ENCODE measurements at regions not wholly inside any gene's neighbourhood (a gene's known extent, or its start where the extent isn't known, plus 50 kb on each side); places are given as distances from the start of the nearest gene placed in this dataset.

DNA sequence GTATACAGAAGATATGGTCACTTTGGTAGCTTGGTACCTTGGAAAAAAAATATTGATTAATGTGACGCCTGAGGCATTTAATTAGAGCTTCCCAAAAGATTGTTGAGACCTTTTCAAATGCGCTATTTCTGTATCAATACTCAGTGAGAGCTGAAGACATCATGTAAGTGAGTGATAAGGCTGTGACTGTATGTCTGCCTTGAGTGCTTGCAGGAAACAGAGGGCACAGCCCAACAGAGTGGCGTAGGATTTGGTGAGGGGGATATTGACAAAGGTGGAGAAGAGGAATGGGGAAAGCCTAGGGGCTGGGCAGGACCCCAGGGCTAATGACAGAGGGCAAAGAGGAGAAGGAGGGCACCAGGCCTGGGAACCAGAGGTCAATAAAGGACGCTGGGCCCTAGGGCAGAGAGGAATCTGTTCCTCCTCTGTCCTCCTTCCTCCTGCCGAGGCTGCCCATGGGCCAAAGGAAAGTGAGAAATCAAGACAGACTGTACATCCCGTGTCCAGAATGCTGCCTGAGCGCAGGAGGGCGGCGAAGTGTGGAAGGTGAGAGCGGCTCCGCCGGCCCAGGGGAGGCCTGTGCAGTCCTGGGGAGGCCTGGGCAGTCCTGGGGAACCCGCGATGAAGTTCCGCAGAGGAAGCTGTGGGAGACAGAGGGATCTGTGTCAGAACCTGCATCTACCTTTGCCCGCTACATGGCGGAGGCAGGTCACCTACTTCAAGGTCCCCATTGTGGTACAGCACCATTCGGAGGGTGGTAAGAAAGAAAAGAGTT, 228.6 kb upstream of the PIEZO2 start:
- WGBS, 2 donors: 90 to 92% methylated on average over 18 of the region's 18 CpGs
- TF ChIP-seq POLR2A (IDR thresholded peaks at IDR 0.05): no peak
- TF ChIP-seq, protein P1, sequence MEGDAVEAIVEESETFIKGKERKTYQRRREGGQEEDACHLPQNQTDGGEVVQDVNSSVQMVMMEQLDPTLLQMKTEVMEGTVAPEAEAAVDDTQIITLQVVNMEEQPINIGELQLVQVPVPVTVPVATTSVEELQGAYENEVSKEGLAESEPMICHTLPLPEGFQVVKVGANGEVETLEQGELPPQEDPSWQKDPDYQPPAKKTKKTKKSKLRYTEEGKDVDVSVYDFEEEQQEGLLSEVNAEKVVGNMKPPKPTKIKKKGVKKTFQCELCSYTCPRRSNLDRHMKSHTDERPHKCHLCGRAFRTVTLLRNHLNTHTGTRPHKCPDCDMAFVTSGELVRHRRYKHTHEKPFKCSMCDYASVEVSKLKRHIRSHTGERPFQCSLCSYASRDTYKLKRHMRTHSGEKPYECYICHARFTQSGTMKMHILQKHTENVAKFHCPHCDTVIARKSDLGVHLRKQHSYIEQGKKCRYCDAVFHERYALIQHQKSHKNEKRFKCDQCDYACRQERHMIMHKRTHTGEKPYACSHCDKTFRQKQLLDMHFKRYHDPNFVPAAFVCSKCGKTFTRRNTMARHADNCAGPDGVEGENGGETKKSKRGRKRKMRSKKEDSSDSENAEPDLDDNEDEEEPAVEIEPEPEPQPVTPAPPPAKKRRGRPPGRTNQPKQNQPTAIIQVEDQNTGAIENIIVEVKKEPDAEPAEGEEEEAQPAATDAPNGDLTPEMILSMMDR (IDR thresholded peaks at IDR 0.05): no peak
- Histone ChIP-seq H3K27ac (no peak overlapping the region), H3K4me3 (replicated peaks in 1 of 3) (no peak overlapping the region), H3K9me3 (no peaks in the 10 kb centered on the region), H3K36me3 (no peaks in the 10 kb centered on the region), H3K4me1 (no peaks in the 10 kb centered on the region), H3K27me3 (no peaks in the 10 kb centered on the region)
- intact Hi-C loops (cut with DNase I): no loop called here
- DNase-seq: no peak

DNA sequence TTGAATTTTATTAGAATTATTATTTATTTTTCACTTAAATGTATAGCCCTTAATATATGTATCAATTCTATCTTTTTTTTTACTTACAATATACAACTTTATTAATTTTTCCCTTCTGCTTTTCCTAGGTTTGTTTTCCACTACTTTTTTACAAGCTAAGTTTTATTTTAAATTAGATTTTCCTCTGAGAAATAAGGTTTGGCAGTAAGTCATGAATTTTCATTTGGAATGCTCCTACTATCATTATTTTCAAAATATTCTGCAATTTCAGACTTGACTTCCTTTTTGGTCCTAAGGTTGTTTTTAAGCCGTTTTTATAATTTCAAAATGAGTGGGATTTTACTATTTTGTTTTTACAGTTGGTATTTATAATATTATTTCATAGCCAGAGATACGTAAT, 222.8 kb upstream of the PIEZO2 start:
- WGBS, 2 donors: 71 to 78% methylated on average over 2 of the region's 2 CpGs
- Histone ChIP-seq H3K4me1 (no peaks in the 10 kb centered on the region), H3K9me3 (no peaks in the 10 kb centered on the region), H3K27me3 (no peaks in the 10 kb centered on the region), H3K27ac (no peak overlapping the region), H3K4me3 (replicated peaks in 1 of 3) (no peak overlapping the region), H3K36me3 (no peaks in the 10 kb centered on the region)
- intact Hi-C loops (cut with DNase I): no loop called here
- TF ChIP-seq, protein P1 (IDR thresholded peaks at IDR 0.05): no peak
- no peak for TF ChIP-seq POLR2A (IDR thresholded peaks at IDR 0.05)
- no peak for DNase-seq

DNA sequence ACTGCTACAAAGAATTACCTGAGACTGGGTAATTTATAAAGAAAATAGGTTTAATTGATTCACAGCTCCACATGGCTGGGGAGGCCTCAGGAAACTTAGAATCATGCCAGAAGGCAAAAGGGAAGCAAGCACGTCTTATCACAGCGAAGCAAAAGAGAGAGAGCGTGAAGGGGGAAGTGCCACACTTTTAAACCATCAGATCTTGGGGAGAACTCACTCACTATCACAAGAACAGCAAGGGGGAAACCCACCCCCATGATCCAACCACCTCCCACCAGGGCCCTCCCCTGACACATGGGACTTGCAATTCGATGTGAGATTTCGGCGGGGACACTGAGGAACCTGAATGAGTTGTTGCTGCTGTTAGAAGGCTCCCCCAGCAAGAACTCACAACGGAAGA, 220.2 kb upstream of the PIEZO2 start:
- Histone ChIP-seq H3K27me3 (no peaks in the 10 kb centered on the region), H3K27ac (no peak overlapping the region), H3K4me1 (peaks cover 0 to 5% of the 10 kb centered on the region in 2 donors), H3K36me3 (no peaks in the 10 kb centered on the region), H3K4me3 (replicated peaks in 1 of 3) (no peak overlapping the region), H3K9me3 (no peaks in the 10 kb centered on the region)
- WGBS, 2 donors: 80 to 81% methylated on average over 7 of the region's 7 CpGs
- no peak for DNase-seq
- intact Hi-C loops (cut with DNase I): no loop called here
- TF ChIP-seq, protein P1 (IDR thresholded peaks at IDR 0.05): no peak
- TF ChIP-seq POLR2A (IDR thresholded peaks at IDR 0.05): no peak

DNA sequence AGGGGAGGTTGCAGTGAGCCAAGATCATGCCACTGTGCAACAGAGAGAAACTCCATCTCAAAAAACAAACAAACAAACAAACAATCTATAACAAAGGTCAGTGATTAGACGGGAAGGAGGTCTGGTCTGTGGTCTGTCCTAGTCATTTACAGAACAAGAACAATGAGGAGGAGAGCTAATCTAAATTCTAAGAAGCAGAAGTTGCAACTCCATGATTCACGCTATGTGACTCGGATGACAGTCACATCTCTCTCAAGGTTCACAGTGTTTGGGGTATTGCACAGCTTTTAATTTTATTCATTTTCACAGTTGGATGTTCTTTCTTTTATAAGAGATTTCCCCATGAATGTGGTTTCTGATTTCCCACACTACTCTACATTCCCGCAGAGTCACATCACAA, 218.7 kb upstream of the PIEZO2 start:
- H3K9me3 ChIP-seq: no peaks in the 10 kb centered on the region
- TF ChIP-seq, protein P1 (IDR thresholded peaks at IDR 0.05): no peak
- TF ChIP-seq POLR2A (IDR thresholded peaks at IDR 0.05): no peak
- 84 to 95% methylated on average over 4 of the region's 4 CpGs for WGBS, 2 donors

DNA sequence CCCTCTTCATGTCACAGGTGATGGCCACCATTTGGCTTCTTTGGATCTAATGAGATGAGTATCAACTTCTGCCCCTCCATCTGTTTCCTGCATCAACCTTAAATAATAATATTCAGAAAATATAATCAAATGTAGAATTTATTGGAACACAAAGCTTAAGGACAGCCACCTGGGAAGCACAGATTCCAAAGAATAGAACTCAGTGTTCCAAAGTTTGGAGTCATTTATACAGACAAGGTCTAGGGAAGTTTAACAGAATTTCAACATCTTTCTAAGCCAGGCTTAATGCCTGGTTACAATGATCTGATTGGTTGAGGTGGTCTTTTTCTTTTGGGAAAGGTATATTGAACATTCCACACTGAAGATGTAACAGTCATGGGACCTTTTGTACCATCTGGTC, 218.0 kb upstream of the PIEZO2 start:
- intact Hi-C loops (cut with DNase I): no loop called here
- Histone ChIP-seq H3K4me3 (replicated peaks in 1 of 3) (no peak overlapping the region), H3K27ac (no peak overlapping the region), H3K27me3 (no peaks in the 10 kb centered on the region), H3K4me1 (peaks cover 0 to 5% of the 10 kb centered on the region in 2 donors), H3K9me3 (no peaks in the 10 kb centered on the region), H3K36me3 (no peaks in the 10 kb centered on the region)
- no peak for DNase-seq
- TF ChIP-seq, protein P1 (IDR thresholded peaks at IDR 0.05): no peak
- no peak for TF ChIP-seq POLR2A (IDR thresholded peaks at IDR 0.05)

More for the DNA sequence above, 218.7 kb upstream of the PIEZO2 start:
- DNase-seq: no peak
- H3K27me3 ChIP-seq: no peaks in the 10 kb centered on the region
- intact Hi-C loops (cut with DNase I): no loop called here
- H3K4me3 ChIP-seq (replicated peaks in 1 of 3): no peak overlapping the region
- no peak overlapping the region for H3K27ac ChIP-seq
- no peaks in the 10 kb centered on the region for H3K36me3 ChIP-seq
- H3K4me1 ChIP-seq: peaks cover 0 to 5% of the 10 kb centered on the region in 2 donors

Measured in thyroid gland (tissue), 4 donors.